B cell (primary cell): ENCODE measurements at regions not wholly inside any gene's neighbourhood (a gene's known extent, or its start where the extent isn't known, plus 50 kb on each side); places are given as distances from the start of the nearest gene placed in this dataset.

ENCODE experiments used
- ATAC-seq: fragments of 200-7000 bp; cut with Tn5 transposase; one replicate; pipeline ENCODE4 v1.10.0; 2021; ENCODE audit warnings: low read depth, mild to moderate bottlenecking, moderate number of reproducible peaks, moderate library complexity
- CTCF ChIA-PET: fragments of 350-600 bp; sonication (Branson Sonifier 250); formaldehyde crosslinking; loops from one replicate; lab custom pipeline; 2021; ENCODE audit warnings: antibody characterized with exemption, inconsistent platforms; lab: Charles Lee
- POLR2A ChIA-PET: fragments of 350-600 bp; sonication (Branson Sonifier 250); formaldehyde crosslinking; loops from one replicate; lab custom pipeline; 2021; ENCODE audit warnings: antibody characterized with exemption; lab: Charles Lee
- DNase-seq: peaks from one replicate; pipeline ENCODE4 v3.0.0; 2013
- H2AFZ ChIP-seq: 2 replicates; pipeline ENCODE4 v1.6.1; 2012; ENCODE audit warnings: mild to moderate bottlenecking, low read depth, low read length; ENCODE audit not compliant: insufficient read depth, poor library complexity, severe bottlenecking
- H3K27ac ChIP-seq, 2 donors: 1 replicate in 1 of 2; 2 replicates in 1 of 2; pipeline ENCODE4 v1.5.1; 2012 to 2013; ENCODE audit warnings: low read length in 2 of 2, mild to moderate bottlenecking in 2 of 2, moderate library complexity in 1 of 2
- H3K27me3 ChIP-seq, 4 experiments: fragments of 200-600 bp in 1 of 4; sonication (generic) in 1 of 4; replicated peaks in 1 of 4; 1 replicate in 2 of 4; 2 replicates in 2 of 4; pipeline versions ENCODE4 v1.6.1 to v1.7.0; 2013 to 2016; ENCODE audit warnings: low read length in 3 of 4, mild to moderate bottlenecking in 2 of 4, mixed read lengths in 1 of 4, moderate library complexity in 1 of 4; ENCODE audit not compliant: insufficient read depth in 4 of 4, control insufficient read depth in 3 of 4; ENCODE audit errors: control extremely low read depth in 1 of 4
- H3K36me3 ChIP-seq, 2 experiments: replicated peaks in 1 of 2; 1 replicate in 1 of 2; 2 replicates in 1 of 2; pipeline versions ENCODE4 v1.6.1 to v1.7.1; 2013; ENCODE audit warnings: low read length in 1 of 2; ENCODE audit not compliant: insufficient read depth in 2 of 2, control insufficient read depth in 1 of 2; ENCODE audit errors: control extremely low read depth in 1 of 2, extremely low read depth in 1 of 2
- H3K4me1 ChIP-seq, 2 donors: fragments of 200-600 bp in 1 of 2; sonication (generic) in 1 of 2; 1 replicate in 1 of 2; 2 replicates in 1 of 2; pipeline versions ENCODE4 v1.5.1 to v1.6.1; 2013 to 2017; ENCODE audit warnings: low read length in 2 of 2; ENCODE audit not compliant: control insufficient read depth in 2 of 2, insufficient read depth in 2 of 2
- H3K4me2 ChIP-seq: replicated peaks from 2 replicates; pipeline ENCODE3; 2012; ENCODE audit warnings: mild to moderate bottlenecking, low read depth, low read length; ENCODE audit not compliant: poor library complexity, severe bottlenecking
- H3K4me3 ChIP-seq, 5 experiments: fragments of 200-600 bp in 1 of 5; sonication (generic) in 1 of 5; 1 replicate in 3 of 5; 2 replicates in 2 of 5; pipeline versions ENCODE4 v1.5.1 to v1.7.0; 2011 to 2016; ENCODE audit warnings: low read length in 4 of 5, mild to moderate bottlenecking in 4 of 5, low read depth in 2 of 5, control low read depth in 1 of 5, moderate library complexity in 1 of 5; ENCODE audit not compliant: insufficient read depth in 1 of 5; ENCODE audit errors: control extremely low read depth in 1 of 5, extremely low read depth in 1 of 5
- H3K79me2 ChIP-seq: fragments of 200-600 bp; sonication (generic); one replicate; pipeline ENCODE4 v1.6.0; 2016; ENCODE audit warnings: low read length; ENCODE audit not compliant: control insufficient read depth, insufficient read depth
- H3K9ac ChIP-seq: fragments of 200-600 bp; sonication (generic); 2 replicates; pipeline ENCODE4 v1.6.1; 2017; ENCODE audit warnings: mild to moderate bottlenecking, low read length, moderate library complexity
- H3K9me3 ChIP-seq, 3 donors: one replicate each; pipeline versions ENCODE4 v1.6.1 to v1.7.1; 2013; ENCODE audit warnings: low read length in 2 of 3; ENCODE audit not compliant: control insufficient read depth in 2 of 3, insufficient read depth in 1 of 3; ENCODE audit errors: control extremely low read depth in 1 of 3
- H4K20me1 ChIP-seq: 2 replicates; pipeline ENCODE4 v1.6.0; 2012; ENCODE audit warnings: mild to moderate bottlenecking, low read length; ENCODE audit not compliant: insufficient read depth, control insufficient read depth, poor library complexity, severe bottlenecking
- H3K27ac Mint-ChIP-seq: one replicate; pipeline ENCODE4 v1.8.0; 2021; ENCODE audit warnings: mixed read lengths
- H3K27me3 Mint-ChIP-seq: one replicate; pipeline ENCODE4 v1.8.0; 2021; ENCODE audit warnings: mixed read lengths
- H3K4me1 Mint-ChIP-seq: one replicate; pipeline ENCODE4 v1.8.0; 2021; ENCODE audit warnings: mixed read lengths
- H3K4me3 Mint-ChIP-seq: one replicate; pipeline ENCODE4 v1.8.0; 2021; ENCODE audit warnings: mixed read lengths
- H3K9me3 Mint-ChIP-seq: one replicate; pipeline ENCODE4 v1.8.0; 2022; ENCODE audit warnings: mixed read lengths; ENCODE audit not compliant: insufficient read depth
- EZH2 ChIP-seq: IDR thresholded peaks from 2 replicates; pipeline ENCODE4 v1.6.1; 2012; ENCODE audit warnings: borderline replicate concordance, low read depth, mild to moderate bottlenecking, moderate library complexity, low read length; ENCODE audit not compliant: insufficient read depth, poor library complexity, severe bottlenecking
- WGBS: methylation state at CpG from one replicate; pipeline ENCODE4 v1.1.5; 2013; ENCODE audit warnings: missing lambda C conversion rate; ENCODE audit not compliant: insufficient coverage; 5-methylcytosine and 5-hydroxymethylcytosine counted together
- intact Hi-C: fragments of 100-400 bp; cut with micrococcal nuclease; formaldehyde crosslinking; loops from one replicate; pipeline ENCODE4 v1.10.0; 2022
- TF ChIP-seq, protein P1 (sequence below): fragments of 200-600 bp; IDR thresholded peaks from one replicate; pipeline ENCODE4 v1.8.0; 2022; ENCODE audit warnings: antibody characterized with exemption, mild to moderate bottlenecking

DNA sequence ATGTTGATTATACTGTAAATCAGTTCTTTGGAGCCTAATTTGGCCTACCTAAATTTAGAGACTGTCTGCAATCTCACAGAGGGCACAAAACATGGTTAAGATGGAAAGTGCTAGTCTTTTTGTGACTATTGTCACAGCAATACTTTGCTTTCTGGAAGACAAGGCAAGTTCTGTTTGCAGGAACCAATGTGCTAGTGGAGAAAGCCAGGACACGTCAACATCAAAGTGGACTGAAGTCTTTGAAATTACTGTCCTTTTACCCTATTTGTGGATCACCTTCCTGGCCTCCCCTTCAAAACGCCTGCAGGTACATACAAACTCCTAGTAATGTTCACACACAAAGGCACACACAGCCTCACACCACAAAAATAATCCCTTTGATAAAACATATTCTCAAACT is 248.7 kb downstream of the MAN2A1 start:
- Histone ChIP-seq H3K27me3 (no peaks in the 10 kb centered on the region), H3K4me3 (no peak overlapping the region), H3K27ac (no peak overlapping the region), H3K9me3 (peaks cover 0 to 6% (median 2%) of the 10 kb centered on the region in 3 donors), H3K4me2 (no peak overlapping the region), H3K9ac (no peak overlapping the region), H4K20me1 (no peaks in the 10 kb centered on the region), H2AFZ (no peak overlapping the region), H3K36me3 (no peaks in the 10 kb centered on the region), H3K79me2 (no peaks in the 10 kb centered on the region), H3K4me1 (no peaks in the 10 kb centered on the region)
- POLR2A ChIA-PET = no interaction called here
- 100% methylated on average over 1 of the region's 2 CpGs for WGBS
- no peak for ATAC-seq
- Mint-ChIP-seq H3K27me3 (peaks cover 3% of the 10 kb centered on the region), H3K27ac (no peak overlapping the region), H3K9me3 (no peaks in the 10 kb centered on the region), H3K4me3 (no peak overlapping the region), H3K4me1 (no peaks in the 10 kb centered on the region)
- TF ChIP-seq, protein P1, sequence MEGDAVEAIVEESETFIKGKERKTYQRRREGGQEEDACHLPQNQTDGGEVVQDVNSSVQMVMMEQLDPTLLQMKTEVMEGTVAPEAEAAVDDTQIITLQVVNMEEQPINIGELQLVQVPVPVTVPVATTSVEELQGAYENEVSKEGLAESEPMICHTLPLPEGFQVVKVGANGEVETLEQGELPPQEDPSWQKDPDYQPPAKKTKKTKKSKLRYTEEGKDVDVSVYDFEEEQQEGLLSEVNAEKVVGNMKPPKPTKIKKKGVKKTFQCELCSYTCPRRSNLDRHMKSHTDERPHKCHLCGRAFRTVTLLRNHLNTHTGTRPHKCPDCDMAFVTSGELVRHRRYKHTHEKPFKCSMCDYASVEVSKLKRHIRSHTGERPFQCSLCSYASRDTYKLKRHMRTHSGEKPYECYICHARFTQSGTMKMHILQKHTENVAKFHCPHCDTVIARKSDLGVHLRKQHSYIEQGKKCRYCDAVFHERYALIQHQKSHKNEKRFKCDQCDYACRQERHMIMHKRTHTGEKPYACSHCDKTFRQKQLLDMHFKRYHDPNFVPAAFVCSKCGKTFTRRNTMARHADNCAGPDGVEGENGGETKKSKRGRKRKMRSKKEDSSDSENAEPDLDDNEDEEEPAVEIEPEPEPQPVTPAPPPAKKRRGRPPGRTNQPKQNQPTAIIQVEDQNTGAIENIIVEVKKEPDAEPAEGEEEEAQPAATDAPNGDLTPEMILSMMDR = no peak
- no peak for TF ChIP-seq EZH2
- CTCF ChIA-PET = no interaction called here
- DNase-seq = no peak
- intact Hi-C loops = no loop called here

DNA sequence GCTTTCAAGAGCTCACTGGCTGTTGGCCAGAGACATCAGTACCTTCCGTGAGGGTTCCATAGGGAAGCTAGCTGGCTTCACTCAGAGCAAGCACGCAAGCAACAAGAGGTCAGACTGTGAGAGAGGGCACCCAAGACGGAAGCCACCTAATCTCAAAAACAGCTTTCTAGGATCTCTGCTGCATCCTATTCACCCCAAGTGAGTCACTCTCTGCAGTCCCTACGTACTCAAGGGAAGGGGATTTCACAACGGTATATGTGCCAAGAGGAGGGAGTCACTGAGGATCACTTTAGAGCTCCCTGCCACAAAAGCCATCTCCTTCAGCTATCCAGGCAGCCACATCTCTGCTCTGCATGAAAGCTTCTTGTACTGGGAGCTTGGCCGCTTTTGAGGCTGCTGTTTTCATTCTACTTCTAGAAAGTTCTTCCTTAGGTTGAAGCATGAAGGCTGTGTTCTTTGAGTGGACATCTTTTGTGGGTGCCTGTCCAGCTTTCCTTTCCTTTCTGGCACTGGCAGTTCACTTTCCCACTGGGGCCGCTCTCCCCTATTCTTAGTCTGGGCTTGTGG is 249.5 kb downstream of the MAN2A1 start:
- Histone ChIP-seq H4K20me1 (no peaks in the 10 kb centered on the region), H3K9me3 (peaks cover 0 to 6% (median 2%) of the 10 kb centered on the region in 3 donors), H3K4me2 (no peak overlapping the region), H3K4me1 (no peaks in the 10 kb centered on the region), H3K27me3 (no peaks in the 10 kb centered on the region), H2AFZ (no peak overlapping the region), H3K9ac (no peak overlapping the region), H3K79me2 (no peaks in the 10 kb centered on the region), H3K36me3 (no peaks in the 10 kb centered on the region), H3K27ac (no peak overlapping the region), H3K4me3 (no peak overlapping the region)
- no peaks in the 10 kb centered on the region for H3K9me3 Mint-ChIP-seq
- ATAC-seq (no peak), DNase-seq (no peak)
- no peak overlapping the region for H3K27ac Mint-ChIP-seq
- POLR2A ChIA-PET = no interaction called here
- no peak overlapping the region for H3K4me3 Mint-ChIP-seq
- TF ChIP-seq EZH2 = no peak
- TF ChIP-seq, protein P1 = no peak
- WGBS = 100% methylated on average over 4 of the region's 7 CpGs
- peaks cover 7% of the 10 kb centered on the region for H3K27me3 Mint-ChIP-seq
- intact Hi-C loops = no loop called here
- CTCF ChIA-PET = no interaction called here
- H3K4me1 Mint-ChIP-seq = no peaks in the 10 kb centered on the region
